NCI-H187 treated with DMSO at 0.1 percent for 48 hours (cell line): ENCODE measurements at regions not wholly inside any gene's neighbourhood (a gene's known extent, or its start where the extent isn't known, plus 50 kb on each side); places are given as distances from the start of the nearest gene placed in this dataset.

Experiments
- DNase-seq: peaks from one replicate; lab custom pipeline; 2025; lab: John Stamatoyannopoulos, UW

GRCh38 chr6:19036196-19036555, 649.0 kb downstream of the RNF144B start:
- DNase-seq, result no peak

- no peak for DNase-seq
Measured at GRCh38 chr6:19037607-19038006, 650.5 kb downstream of the RNF144B start.

GRCh38 chr6:19039287-19039686, 652.1 kb downstream of the RNF144B start:
- no peak for DNase-seq

- no peak for DNase-seq
Measured at GRCh38 chr6:19041906-19042305, 654.8 kb downstream of the RNF144B start.

- DNase-seq, result no peak
Measured at GRCh38 chr6:19042420-19042819, 655.3 kb downstream of the RNF144B start.

- DNase-seq, result no peak
Measured at GRCh38 chr6:19050765-19051164, 663.6 kb downstream of the RNF144B start.

- DNase-seq, result no peak
Measured at GRCh38 chr6:19052219-19052618, 665.1 kb downstream of the RNF144B start.

- DNase-seq, result no peak
Measured at GRCh38 chr6:19059102-19059501, 672.0 kb downstream of the RNF144B start.

- DNase-seq, result no peak
Measured at GRCh38 chr6:19067165-19067564, 680.0 kb downstream of the RNF144B start.

- no peak for DNase-seq
Measured at GRCh38 chr6:19070520-19070919, 683.4 kb downstream of the RNF144B start.

- no peak for DNase-seq
Measured at GRCh38 chr6:19083801-19084200, 696.7 kb downstream of the RNF144B start.

- DNase-seq, result no peak
Measured at GRCh38 chr6:19086480-19086879, 699.3 kb downstream of the RNF144B start.

GRCh38 chr6:19087296-19087695, 700.1 kb downstream of the RNF144B start:
- no peak for DNase-seq

- DNase-seq, result no peak
Measured at GRCh38 chr6:19087897-19088296, 700.7 kb downstream of the RNF144B start.

- DNase-seq, result no peak
Measured at GRCh38 chr6:19100752-19101151, 713.6 kb downstream of the RNF144B start.

GRCh38 chr6:19102936-19103335, 715.8 kb downstream of the RNF144B start:
- DNase-seq, result no peak

GRCh38 chr6:19107468-19107867, 720.3 kb downstream of the RNF144B start:
- no peak for DNase-seq

GRCh38 chr6:19121521-19121920, 715.6 kb upstream of the ID4 start:
- DNase-seq, result no peak

- DNase-seq, result no peak
Measured at GRCh38 chr6:19127081-19127480, 710.1 kb upstream of the ID4 start.

GRCh38 chr6:19128701-19129100, 708.5 kb upstream of the ID4 start:
- DNase-seq, result no peak

GRCh38 chr6:19135706-19136105, 701.5 kb upstream of the ID4 start:
- no peak for DNase-seq

GRCh38 chr6:19137505-19137904, 699.7 kb upstream of the ID4 start:
- no peak for DNase-seq

GRCh38 chr6:19142275-19142674, 694.9 kb upstream of the ID4 start:
- DNase-seq, result no peak

GRCh38 chr6:19150307-19150706, 686.9 kb upstream of the ID4 start:
- no peak for DNase-seq
